HEK293 (cell line): ENCODE measurements at regions not wholly inside any gene's neighbourhood (a gene's known extent, or its start where the extent isn't known, plus 50 kb on each side); places are given as distances from the start of the nearest gene placed in this dataset.
A peak's percentile ranks its signal among the peaks of the same experiment; 100 is the strongest.

Source experiments
- BCL11B ChIP-seq: fragments of 450-650 bp; formaldehyde crosslinking; IDR thresholded peaks from 2 replicates; pipeline ENCODE4 v1.5.1; 2016; ENCODE audit warnings: low read depth, missing biosample characterization, missing genetic modification characterization
- BCL6B ChIP-seq: fragments of 450-650 bp; formaldehyde crosslinking; IDR thresholded peaks from 2 replicates; pipeline ENCODE4 v1.5.1; 2017; ENCODE audit warnings: missing biosample characterization, missing genetic modification characterization
- FEZF1 ChIP-seq: fragments of 450-650 bp; formaldehyde crosslinking; IDR thresholded peaks from 2 replicates; pipeline ENCODE4 v1.5.1; 2016; ENCODE audit warnings: missing biosample characterization, missing genetic modification characterization
- GLIS1 ChIP-seq: fragments of 450-650 bp; formaldehyde crosslinking; IDR thresholded peaks from 2 replicates; pipeline ENCODE4 v1.5.1; 2016; ENCODE audit warnings: missing biosample characterization, missing genetic modification characterization
- HOXA7 ChIP-seq: sonication (generic); formaldehyde crosslinking; IDR thresholded peaks from 2 replicates; pipeline ENCODE4 v1.8.1; 2022; ENCODE audit warnings: missing genetic modification reagents, borderline replicate concordance
- INSM2 ChIP-seq: fragments of 450-650 bp; formaldehyde crosslinking; IDR thresholded peaks from 2 replicates; pipeline ENCODE4 v1.5.1; 2016; ENCODE audit warnings: missing biosample characterization, missing genetic modification characterization
- WT1 ChIP-seq: fragments of 450-650 bp; formaldehyde crosslinking; IDR thresholded peaks from 2 replicates; pipeline ENCODE4 v1.5.1; 2016; ENCODE audit warnings: missing biosample characterization, missing genetic modification characterization
- ZBTB1 ChIP-seq: fragments of 450-650 bp; formaldehyde crosslinking; IDR thresholded peaks from 2 replicates; pipeline ENCODE4 v1.5.1; 2016; ENCODE audit warnings: missing biosample characterization, missing genetic modification characterization
- ZBTB20 ChIP-seq: fragments of 450-650 bp; formaldehyde crosslinking; IDR thresholded peaks from 2 replicates; pipeline ENCODE4 v1.5.1; 2016; ENCODE audit warnings: missing biosample characterization, missing genetic modification characterization
- ZBTB26 ChIP-seq: fragments of 450-650 bp; formaldehyde crosslinking; optimal IDR thresholded peaks from 2 replicates; pipeline ENCODE3; 2016; ENCODE audit warnings: missing biosample characterization, mild to moderate bottlenecking, missing genetic modification characterization
- ZBTB48 ChIP-seq: fragments of 450-650 bp; formaldehyde crosslinking; IDR thresholded peaks from 2 replicates; pipeline ENCODE4 v1.5.1; 2016; ENCODE audit warnings: missing biosample characterization, missing genetic modification characterization
- ZBTB49 ChIP-seq: fragments of 450-650 bp; formaldehyde crosslinking; IDR thresholded peaks from 2 replicates; pipeline ENCODE4 v1.5.1; 2016; ENCODE audit warnings: missing biosample characterization, missing genetic modification characterization, low read depth
- ZNF175 ChIP-seq: fragments of 450-650 bp; formaldehyde crosslinking; IDR thresholded peaks from 2 replicates; pipeline ENCODE4 v1.5.1; 2016; ENCODE audit warnings: missing biosample characterization, missing genetic modification characterization
- ZNF302 ChIP-seq: fragments of 450-650 bp; formaldehyde crosslinking; IDR thresholded peaks from 2 replicates; pipeline ENCODE4 v1.5.1; 2016; ENCODE audit warnings: missing biosample characterization, missing genetic modification characterization, low read depth
- ZNF548 ChIP-seq: fragments of 450-650 bp; formaldehyde crosslinking; IDR thresholded peaks from 2 replicates; pipeline ENCODE4 v1.5.1; 2016; ENCODE audit warnings: missing biosample characterization, missing genetic modification characterization
- ZNF560 ChIP-seq: fragments of 450-650 bp; formaldehyde crosslinking; IDR thresholded peaks from 2 replicates; pipeline ENCODE4 v1.5.1; 2017; ENCODE audit warnings: missing biosample characterization, missing genetic modification characterization, borderline replicate concordance
- ZNF621 ChIP-seq: fragments of 450-650 bp; formaldehyde crosslinking; IDR thresholded peaks from 2 replicates; pipeline ENCODE4 v1.5.1; 2017; ENCODE audit warnings: missing biosample characterization, missing genetic modification characterization
- ZNF624 ChIP-seq: fragments of 450-650 bp; formaldehyde crosslinking; IDR thresholded peaks from 2 replicates; pipeline ENCODE4 v1.5.1; 2017; ENCODE audit warnings: missing biosample characterization, missing genetic modification characterization
- ZNF629 ChIP-seq: fragments of 450-650 bp; formaldehyde crosslinking; IDR thresholded peaks from 2 replicates; pipeline ENCODE4 v1.5.1; 2017; ENCODE audit warnings: missing biosample characterization, missing genetic modification characterization
- ZNF660 ChIP-seq: fragments of 450-650 bp; IDR thresholded peaks from 2 replicates; pipeline ENCODE4 v1.5.1; 2018; ENCODE audit warnings: missing biosample characterization, mild to moderate bottlenecking, missing genetic modification characterization
- ZNF664 ChIP-seq: fragments of 450-650 bp; formaldehyde crosslinking; IDR thresholded peaks from 2 replicates; pipeline ENCODE4 v1.5.1; 2016; ENCODE audit warnings: missing biosample characterization, missing genetic modification characterization
- ZNF76 ChIP-seq: fragments of 450-650 bp; formaldehyde crosslinking; IDR thresholded peaks from 2 replicates; pipeline ENCODE4; 2016; ENCODE audit warnings: low read depth, missing biosample characterization, missing genetic modification characterization, borderline replicate concordance
- ZNF776 ChIP-seq: fragments of 450-650 bp; formaldehyde crosslinking; IDR thresholded peaks from 2 replicates; pipeline ENCODE4 v1.5.0; 2017; ENCODE audit warnings: missing biosample characterization, missing genetic modification characterization, borderline replicate concordance
- ZSCAN18 ChIP-seq: fragments of 450-650 bp; formaldehyde crosslinking; IDR thresholded peaks from 2 replicates; pipeline ENCODE4 v1.5.1; 2016; ENCODE audit warnings: missing biosample characterization, missing genetic modification characterization
- ZXDB ChIP-seq: fragments of 450-650 bp; formaldehyde crosslinking; IDR thresholded peaks from 2 replicates; pipeline ENCODE4 v1.5.1; 2016; ENCODE audit warnings: missing biosample characterization, missing genetic modification characterization
- TF ChIP-seq, protein P1 (sequence below): fragments of 450-650 bp; formaldehyde crosslinking; IDR thresholded peaks from 2 replicates; pipeline ENCODE4 v1.5.1; 2016; ENCODE audit warnings: missing biosample characterization, missing genetic modification characterization, low read depth
- TF ChIP-seq, protein P2 (sequence below): fragments of 450-650 bp; IDR thresholded peaks from 2 replicates; pipeline ENCODE4 v1.5.1; 2018; ENCODE audit warnings: missing biosample characterization, mild to moderate bottlenecking, missing genetic modification characterization
- TF ChIP-seq, protein P3 (sequence below): fragments of 450-650 bp; formaldehyde crosslinking; IDR thresholded peaks from 2 replicates; pipeline ENCODE4 v1.5.1; 2016; ENCODE audit warnings: missing biosample characterization, missing genetic modification characterization

- TF ChIP-seq ZBTB49, result no peak
- no peak for TF ChIP-seq ZNF776
- peak; percentile 73; the same call in 1 of the 2 replicates for TF ChIP-seq ZBTB48
- TF ChIP-seq ZXDB, result 0 out of 2 replicates have a peak, but pooled peaks have one; percentile 19
- TF ChIP-seq ZNF624, result no peak
- TF ChIP-seq ZNF175 (tag by site-specific recombination), result no peak
- TF ChIP-seq, protein P1, sequence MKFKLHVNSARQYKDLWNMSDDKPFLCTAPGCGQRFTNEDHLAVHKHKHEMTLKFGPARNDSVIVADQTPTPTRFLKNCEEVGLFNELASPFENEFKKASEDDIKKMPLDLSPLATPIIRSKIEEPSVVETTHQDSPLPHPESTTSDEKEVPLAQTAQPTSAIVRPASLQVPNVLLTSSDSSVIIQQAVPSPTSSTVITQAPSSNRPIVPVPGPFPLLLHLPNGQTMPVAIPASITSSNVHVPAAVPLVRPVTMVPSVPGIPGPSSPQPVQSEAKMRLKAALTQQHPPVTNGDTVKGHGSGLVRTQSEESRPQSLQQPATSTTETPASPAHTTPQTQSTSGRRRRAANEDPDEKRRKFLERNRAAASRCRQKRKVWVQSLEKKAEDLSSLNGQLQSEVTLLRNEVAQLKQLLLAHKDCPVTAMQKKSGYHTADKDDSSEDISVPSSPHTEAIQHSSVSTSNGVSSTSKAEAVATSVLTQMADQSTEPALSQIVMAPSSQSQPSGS (tag by site-specific recombination), result no peak
- no peak for TF ChIP-seq HOXA7
- TF ChIP-seq ZNF660 (tag by site-specific recombination), result peak; percentile 35; the same call in 1 of the 2 replicates
- TF ChIP-seq GLIS1 (tag by site-specific recombination), result peak; percentile 29
- TF ChIP-seq ZBTB1 (tag by site-specific recombination), result no peak
- TF ChIP-seq, protein P2, sequence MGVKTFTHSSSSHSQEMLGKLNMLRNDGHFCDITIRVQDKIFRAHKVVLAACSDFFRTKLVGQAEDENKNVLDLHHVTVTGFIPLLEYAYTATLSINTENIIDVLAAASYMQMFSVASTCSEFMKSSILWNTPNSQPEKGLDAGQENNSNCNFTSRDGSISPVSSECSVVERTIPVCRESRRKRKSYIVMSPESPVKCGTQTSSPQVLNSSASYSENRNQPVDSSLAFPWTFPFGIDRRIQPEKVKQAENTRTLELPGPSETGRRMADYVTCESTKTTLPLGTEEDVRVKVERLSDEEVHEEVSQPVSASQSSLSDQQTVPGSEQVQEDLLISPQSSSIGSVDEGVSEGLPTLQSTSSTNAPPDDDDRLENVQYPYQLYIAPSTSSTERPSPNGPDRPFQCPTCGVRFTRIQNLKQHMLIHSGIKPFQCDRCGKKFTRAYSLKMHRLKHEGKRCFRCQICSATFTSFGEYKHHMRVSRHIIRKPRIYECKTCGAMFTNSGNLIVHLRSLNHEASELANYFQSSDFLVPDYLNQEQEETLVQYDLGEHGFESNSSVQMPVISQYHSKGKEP (tag by site-specific recombination), result no peak
- no peak for TF ChIP-seq ZNF664 (tag by site-specific recombination)
- no peak for TF ChIP-seq BCL6B
- TF ChIP-seq BCL11B, result no peak
- no peak for TF ChIP-seq ZNF621 (tag by site-specific recombination)
- no peak for TF ChIP-seq INSM2
- no peak for TF ChIP-seq ZNF560 (tag by site-specific recombination)
- TF ChIP-seq ZNF76 (tag by site-specific recombination), result no peak
- peak; percentile 62 for TF ChIP-seq ZNF629
- TF ChIP-seq ZNF548 (tag by site-specific recombination), result no peak
- TF ChIP-seq FEZF1 (tag by site-specific recombination), result peak; percentile 53
- TF ChIP-seq ZBTB26 (tag by site-specific recombination), result no peak
- TF ChIP-seq ZBTB20 (tag by site-specific recombination), result no peak
- peak; percentile 50; the same call in 1 of the 2 replicates for TF ChIP-seq WT1 (tag by site-specific recombination)
- no peak for TF ChIP-seq ZSCAN18 (tag by site-specific recombination)
- TF ChIP-seq, protein P3, sequence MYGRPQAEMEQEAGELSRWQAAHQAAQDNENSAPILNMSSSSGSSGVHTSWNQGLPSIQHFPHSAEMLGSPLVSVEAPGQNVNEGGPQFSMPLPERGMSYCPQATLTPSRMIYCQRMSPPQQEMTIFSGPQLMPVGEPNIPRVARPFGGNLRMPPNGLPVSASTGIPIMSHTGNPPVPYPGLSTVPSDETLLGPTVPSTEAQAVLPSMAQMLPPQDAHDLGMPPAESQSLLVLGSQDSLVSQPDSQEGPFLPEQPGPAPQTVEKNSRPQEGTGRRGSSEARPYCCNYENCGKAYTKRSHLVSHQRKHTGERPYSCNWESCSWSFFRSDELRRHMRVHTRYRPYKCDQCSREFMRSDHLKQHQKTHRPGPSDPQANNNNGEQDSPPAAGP (tag by site-specific recombination), result peak; percentile 44; the same call in 1 of the 2 replicates
- TF ChIP-seq ZNF302 (tag by site-specific recombination), result no peak
These were observed 117.6 kb upstream of the ANKRD55 start (continued) for GRCh38 chr5:56350597-56351170.
